DND-41 (cell line): ENCODE measurements at regions not wholly inside any gene's neighbourhood (a gene's known extent, or its start where the extent isn't known, plus 50 kb on each side); places are given as distances from the start of the nearest gene placed in this dataset.

Experiments
- ATAC-seq: fragments of 200-7000 bp; cut with Tn5 transposase; 3 replicates; pipeline ENCODE4 v1.9.1; 2021; ENCODE audit warnings: low read depth; ENCODE audit not compliant: insufficient read depth
- DNase-seq: peaks from one replicate; pipeline ENCODE4 v3.0.0-alpha.2; 2020
- H2AFZ ChIP-seq: 2 replicates; pipeline ENCODE4 v1.6.0; 2012; ENCODE audit warnings: low read depth, low read length
- H3K27ac ChIP-seq: 2 replicates; pipeline ENCODE4 v1.5.1; 2012; ENCODE audit warnings: low read length, inconsistent platforms
- H3K27me3 ChIP-seq: fragments of 200-600 bp; sonication (generic); 2 replicates; pipeline ENCODE4 v1.6.0; 2012; ENCODE audit warnings: low read length, mild to moderate bottlenecking, inconsistent platforms; ENCODE audit not compliant: insufficient read depth, poor library complexity
- H3K36me3 ChIP-seq: 2 replicates; pipeline ENCODE4 v1.5.1; 2012; ENCODE audit warnings: low read length, inconsistent platforms; ENCODE audit not compliant: insufficient read depth
- H3K4me1 ChIP-seq: 2 replicates; pipeline ENCODE4 v1.5.1; 2012; ENCODE audit warnings: mild to moderate bottlenecking, low read length; ENCODE audit not compliant: insufficient read depth
- H3K4me2 ChIP-seq: 2 replicates; pipeline ENCODE4 v1.6.0; 2012; ENCODE audit warnings: mild to moderate bottlenecking, moderate library complexity, low read length, inconsistent platforms; ENCODE audit not compliant: insufficient read depth
- H3K4me3 ChIP-seq, 2 experiments: fragments of 200-600 bp in 1 of 2; shearing (Covaris generic) in 1 of 2; 2 replicates each; pipeline ENCODE4 v1.5.1; 2012 to 2016; ENCODE audit warnings: inconsistent platforms in 2 of 2, low read length in 2 of 2, mild to moderate bottlenecking in 2 of 2, low read depth in 1 of 2, moderate library complexity in 1 of 2
- H3K79me2 ChIP-seq: 2 replicates; pipeline ENCODE4 v1.6.0; 2012; ENCODE audit warnings: low read length, inconsistent platforms; ENCODE audit not compliant: insufficient read depth
- H3K9ac ChIP-seq: 2 replicates; pipeline ENCODE4 v1.6.0; 2012; ENCODE audit warnings: low read depth, mild to moderate bottlenecking, inconsistent platforms, low read length, moderate library complexity
- H3K9me3 ChIP-seq: 2 replicates; pipeline ENCODE4 v1.5.1; 2012; ENCODE audit warnings: low read length, moderate library complexity, mild to moderate bottlenecking, inconsistent platforms; ENCODE audit not compliant: insufficient read depth, severe bottlenecking
- H4K20me1 ChIP-seq: 2 replicates; pipeline ENCODE4 v1.6.0; 2012; ENCODE audit warnings: low read length; ENCODE audit not compliant: insufficient read depth
- CTCF ChIP-seq: IDR thresholded peaks from 2 replicates; pipeline ENCODE4 v1.5.1; 2012; ENCODE audit warnings: borderline replicate concordance, low read length, moderate library complexity, mild to moderate bottlenecking; ENCODE audit not compliant: poor library complexity, severe bottlenecking; ENCODE audit errors: extremely low read depth
- EZH2 ChIP-seq: IDR thresholded peaks from 3 replicates; pipeline ENCODE4 v1.6.1; 2012; ENCODE audit warnings: borderline replicate concordance, low read depth, mild to moderate bottlenecking, moderate library complexity, low read length, inconsistent platforms; ENCODE audit not compliant: severe bottlenecking

GRCh38 chr14:26389646-26390508, 208.0 kb downstream of the NOVA1 start:
- no peak overlapping the region for H2AFZ ChIP-seq
- no peak overlapping the region for H3K9ac ChIP-seq
- no peaks in the 10 kb centered on the region for H3K79me2 ChIP-seq
- ATAC-seq (no peak), DNase-seq (no peak)
- H3K27me3 ChIP-seq: no peaks in the 10 kb centered on the region
- TF ChIP-seq EZH2 (no peak), CTCF (no peak)
- H3K4me2 ChIP-seq: no peak overlapping the region
- no peaks in the 10 kb centered on the region for H4K20me1 ChIP-seq
- no peak overlapping the region for H3K27ac ChIP-seq
- H3K9me3 ChIP-seq: no peaks in the 10 kb centered on the region
- no peaks in the 10 kb centered on the region for H3K4me1 ChIP-seq
- H3K4me3 ChIP-seq: no peak overlapping the region
- H3K36me3 ChIP-seq: no peaks in the 10 kb centered on the region

- no peak overlapping the region for H3K4me2 ChIP-seq
- no peak overlapping the region for H2AFZ ChIP-seq
Measured at GRCh38 chr14:26385310-26385709, 212.5 kb downstream of the NOVA1 start.

GRCh38 chr14:26382901-26383685, 214.7 kb downstream of the NOVA1 start:
- H3K27ac ChIP-seq: no peak overlapping the region
- H3K4me2 ChIP-seq: no peak overlapping the region
- H3K9ac ChIP-seq: no peak overlapping the region
- H3K36me3 ChIP-seq: no peaks in the 10 kb centered on the region
- no peaks in the 10 kb centered on the region for H4K20me1 ChIP-seq
- DNase-seq (no peak), ATAC-seq (no peak)
- H3K79me2 ChIP-seq: no peaks in the 10 kb centered on the region
- TF ChIP-seq CTCF (no peak), EZH2 (no peak)
- no peaks in the 10 kb centered on the region for H3K27me3 ChIP-seq
- no peak overlapping the region for H2AFZ ChIP-seq
- no peak overlapping the region for H3K4me3 ChIP-seq
- H3K9me3 ChIP-seq: no peaks in the 10 kb centered on the region
- no peaks in the 10 kb centered on the region for H3K4me1 ChIP-seq

More at GRCh38 chr14:26385310-26385709, 212.5 kb downstream of the NOVA1 start:
- ATAC-seq (no peak), DNase-seq (no peak)
- no peak overlapping the region for H3K4me3 ChIP-seq
- H3K9me3 ChIP-seq: no peaks in the 10 kb centered on the region
- no peaks in the 10 kb centered on the region for H4K20me1 ChIP-seq
- no peaks in the 10 kb centered on the region for H3K27me3 ChIP-seq
- H3K79me2 ChIP-seq: no peaks in the 10 kb centered on the region
- TF ChIP-seq CTCF: no peak
- no peak overlapping the region for H3K27ac ChIP-seq
- H3K36me3 ChIP-seq: no peaks in the 10 kb centered on the region
- no peaks in the 10 kb centered on the region for H3K4me1 ChIP-seq
- H3K9ac ChIP-seq: no peak overlapping the region
